HT-29 (cell line): ENCODE measurements at regions not wholly inside any gene's neighbourhood (a gene's known extent, or its start where the extent isn't known, plus 50 kb on each side); places are given as distances from the start of the nearest gene placed in this dataset.

Experiments
- DNase-seq: peaks from one replicate; pipeline ENCODE4 v3.0.0-alpha.2; 2015; ENCODE audit warnings: low spot score

DNA sequence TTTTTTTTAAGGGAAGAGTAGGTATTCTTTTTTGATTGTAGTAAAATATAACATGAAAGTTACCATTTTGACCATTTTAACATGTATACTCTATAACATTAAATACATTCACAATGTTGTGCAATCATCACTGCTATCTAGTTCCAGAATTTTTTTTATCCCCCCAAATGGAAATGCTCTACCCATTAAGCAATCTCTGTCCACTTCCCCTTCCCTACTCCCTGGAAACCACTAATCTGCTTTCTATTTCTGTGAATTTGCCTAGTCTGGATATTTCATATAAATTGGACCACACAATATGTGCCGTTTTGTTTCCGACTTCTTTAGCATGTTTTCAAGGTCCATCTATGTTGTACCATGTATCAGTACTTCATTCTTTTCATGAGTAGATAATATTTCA is 429.5 kb downstream of the TLE1 start:
- no peak for DNase-seq

DNA sequence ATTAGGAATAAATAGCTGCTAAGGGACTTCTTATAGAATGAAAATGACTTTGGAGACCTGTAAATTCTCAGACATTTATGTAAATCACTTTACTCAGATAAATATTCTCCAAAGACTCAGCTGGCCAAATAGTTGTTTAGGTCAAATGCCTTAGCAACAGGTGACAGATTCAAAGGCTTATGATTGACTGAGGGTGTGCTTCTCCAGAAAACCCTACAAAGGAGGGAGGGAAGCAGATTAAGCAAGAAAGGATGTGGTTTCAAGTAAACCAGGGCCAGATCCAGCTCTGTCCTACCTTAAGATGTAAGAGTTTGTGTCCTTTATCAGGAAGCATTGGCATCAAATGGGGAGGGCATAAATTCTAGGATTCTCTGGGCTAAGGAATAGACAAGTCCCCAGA is 433.0 kb downstream of the TLE1 start:
- no peak for DNase-seq

DNA sequence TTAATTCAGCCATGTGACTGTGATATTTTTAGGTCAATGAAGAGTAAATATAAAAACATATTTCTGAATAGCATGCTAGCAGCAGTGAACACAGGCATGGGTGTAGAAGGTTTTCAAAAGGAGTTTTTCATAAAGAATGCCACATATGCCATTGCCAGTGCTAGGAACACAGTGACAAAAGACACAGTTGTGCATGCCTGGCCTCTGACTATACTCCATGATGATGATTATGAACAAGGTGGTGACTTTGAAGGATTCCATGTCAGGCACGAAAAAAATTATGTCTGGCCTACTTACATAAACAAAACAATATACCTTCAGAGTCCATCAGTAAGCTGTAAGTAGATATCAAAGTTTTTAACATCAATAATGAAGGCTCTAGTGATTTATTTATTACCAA is 438.7 kb downstream of the TLE1 start:
- no peak for DNase-seq

GRCh38 chr9:81250041-81250440 is 439.3 kb downstream of the TLE1 start:
- DNase-seq: no peak

GRCh38 chr9:81245254-81245956 is 443.9 kb downstream of the TLE1 start:
- no peak for DNase-seq

DNA sequence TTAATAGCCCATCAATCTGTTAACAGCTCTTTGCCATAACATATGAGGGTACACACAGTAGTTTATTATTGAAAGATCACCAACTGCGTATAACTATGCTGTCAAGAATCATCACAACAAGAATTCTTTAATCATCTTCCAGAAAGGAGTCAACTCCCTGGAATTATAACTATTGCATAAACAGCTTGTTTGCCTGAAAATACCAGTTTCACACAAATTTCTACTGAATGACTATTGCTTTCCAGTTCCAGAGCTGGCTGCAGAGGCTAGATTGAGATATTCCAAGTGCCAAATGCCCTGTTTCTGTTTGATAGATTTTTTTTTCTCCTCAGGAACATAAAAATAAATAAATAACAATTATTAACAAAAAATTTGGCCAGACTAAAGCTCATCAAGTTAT is 444.7 kb downstream of the TLE1 start:
- no peak for DNase-seq

DNA sequence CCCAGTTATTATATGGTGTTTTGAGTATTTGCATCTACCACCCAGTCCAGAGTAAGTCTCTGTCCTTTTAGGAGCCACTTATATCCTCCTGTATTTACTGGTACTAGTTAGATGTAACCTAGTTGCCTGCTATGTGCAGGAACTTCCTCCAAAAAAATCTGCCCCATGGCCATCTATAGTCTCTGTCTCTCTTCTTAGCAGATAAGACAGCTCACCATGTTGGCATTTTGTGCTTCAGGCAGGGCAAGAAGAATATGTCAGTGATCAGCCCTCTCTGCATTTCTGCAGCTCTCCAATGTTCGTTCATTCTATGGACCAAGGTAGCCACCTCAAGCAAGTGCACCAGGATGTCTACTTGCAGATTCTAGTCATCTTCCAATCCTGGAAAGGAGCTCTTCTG is 446.5 kb downstream of the TLE1 start:
- DNase-seq: no peak

- DNase-seq: no peak
Observed at GRCh38 chr9:81239388-81239787, 450.0 kb downstream of the TLE1 start.

- DNase-seq: no peak
Observed at GRCh38 chr9:81237565-81238231, 451.6 kb downstream of the TLE1 start.

- DNase-seq: no peak
Observed at GRCh38 chr9:81234924-81235610, 454.3 kb downstream of the TLE1 start.

GRCh38 chr9:81231011-81231410 is 458.3 kb downstream of the TLE1 start:
- no peak for DNase-seq

DNA sequence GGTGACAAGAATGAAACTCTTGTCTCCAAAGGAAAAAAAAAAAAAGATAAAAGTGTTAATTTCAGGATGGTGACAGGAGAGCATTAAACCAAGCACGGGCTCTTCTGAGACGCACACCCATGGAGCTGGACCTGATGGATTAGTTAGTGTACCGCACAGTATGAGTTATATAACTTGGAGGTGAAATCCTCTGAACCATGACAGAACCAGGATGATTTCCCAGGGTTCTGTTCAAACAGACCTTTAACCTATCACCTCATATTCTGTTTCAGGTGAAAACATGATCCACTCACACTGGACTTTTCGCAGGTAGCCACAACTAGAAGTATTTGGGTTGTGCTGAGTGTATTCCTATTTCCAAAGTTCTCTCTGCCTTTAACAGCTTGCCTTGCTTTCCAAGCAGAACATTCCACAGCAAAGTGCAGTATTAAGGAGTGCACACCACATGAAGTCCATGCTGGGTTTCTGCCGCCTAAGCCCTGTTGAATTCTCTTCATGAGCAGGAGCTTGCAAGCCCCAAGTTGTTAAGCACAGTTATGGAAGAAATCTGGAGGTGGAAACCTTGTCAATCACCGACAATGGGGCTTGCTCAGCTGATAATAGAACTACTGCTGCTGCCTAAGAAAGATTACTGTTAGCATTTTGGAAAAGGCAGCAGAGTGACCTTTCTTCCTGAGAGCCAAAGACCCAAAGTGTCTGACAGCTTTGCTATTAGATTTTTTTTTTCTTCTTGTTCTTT is 461.7 kb downstream of the TLE1 start:
- DNase-seq: no peak

- DNase-seq: no peak
Observed at GRCh38 chr9:81225596-81225995, 463.8 kb downstream of the TLE1 start.

- DNase-seq: no peak
Observed at GRCh38 chr9:81224166-81225081, 464.9 kb downstream of the TLE1 start.

GRCh38 chr9:81214975-81215374 is 474.4 kb downstream of the TLE1 start:
- DNase-seq: no peak

DNA sequence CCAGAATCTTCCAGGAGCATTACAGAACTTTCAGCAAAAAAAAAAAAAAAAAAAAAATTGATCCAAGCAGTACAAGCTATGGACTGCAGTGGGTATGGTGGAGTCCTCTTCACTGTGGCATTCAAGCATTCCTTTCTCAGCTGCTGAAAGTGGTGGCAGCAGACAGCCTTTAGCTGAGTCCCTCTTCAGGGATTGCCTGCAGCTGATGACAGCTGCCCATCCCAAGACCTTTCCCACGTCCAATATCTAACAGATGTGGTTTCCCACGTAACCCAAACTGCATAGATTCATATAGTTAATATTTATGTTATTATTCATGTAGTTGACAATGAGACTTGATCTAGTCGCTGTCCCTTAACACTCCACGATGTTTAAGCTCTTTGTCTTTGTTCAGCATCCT is 475.9 kb downstream of the TLE1 start:
- DNase-seq: no peak

GRCh38 chr9:81211741-81212140 is 477.6 kb downstream of the TLE1 start:
- no peak for DNase-seq

DNA sequence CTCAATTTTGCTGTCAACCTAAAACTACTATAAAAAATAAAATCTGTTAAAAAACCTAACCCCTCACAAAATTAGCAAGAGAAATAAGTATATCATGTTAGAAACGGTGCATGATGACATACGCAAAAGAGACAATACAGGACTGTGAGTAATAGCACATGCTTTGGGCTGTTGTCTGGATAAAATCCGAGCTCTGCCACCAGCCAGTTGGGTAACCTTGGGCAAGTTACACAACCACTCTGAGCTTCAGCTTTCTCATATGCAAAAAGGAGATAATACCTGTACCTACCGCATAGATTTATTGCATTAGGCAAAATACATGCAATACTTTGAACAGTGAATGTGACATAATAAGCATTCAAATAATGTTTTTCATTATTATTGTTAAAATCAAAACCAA is 481.7 kb downstream of the TLE1 start:
- DNase-seq: no peak

DNA sequence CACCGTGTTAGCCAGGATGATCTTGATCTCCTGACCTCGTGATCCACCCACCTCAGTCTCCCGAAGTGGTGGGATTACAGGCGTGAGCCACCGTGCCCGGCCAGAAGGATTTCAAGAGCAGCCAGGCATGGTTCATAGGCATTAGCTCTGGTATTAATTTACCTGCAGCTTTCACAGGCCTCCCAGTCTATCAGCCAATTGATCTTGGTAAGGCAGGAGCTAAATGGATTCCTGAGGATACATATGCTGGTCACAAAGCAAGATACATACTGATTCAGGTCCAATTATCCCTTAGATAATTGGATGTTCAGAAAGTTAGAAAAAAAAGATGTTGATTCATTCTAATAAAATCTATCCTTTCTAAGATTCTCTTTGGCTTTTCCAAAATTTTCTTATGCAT is 487.1 kb downstream of the TLE1 start:
- DNase-seq: no peak

GRCh38 chr9:81195206-81195605 is 494.1 kb downstream of the TLE1 start:
- DNase-seq: no peak
